GM23338 (cell line): ENCODE measurements at regions not wholly inside any gene's neighbourhood (a gene's known extent, or its start where the extent isn't known, plus 50 kb on each side); places are given as distances from the start of the nearest gene placed in this dataset.
A peak's percentile ranks its signal among the peaks of the same experiment; 100 is the strongest.

Experiments
- ATAC-seq: fragments of 200-7000 bp; cut with Tn5 transposase; 3 replicates; pipeline ENCODE4 v1.9.1; 2020
- DNase-seq: peaks from one replicate; pipeline ENCODE4 v3.0.0-alpha.2; 2015; ENCODE audit warnings: low spot score
- H2AFZ ChIP-seq: fragments of 200-600 bp; sonication (generic); 2 replicates; pipeline ENCODE4 v1.8.0; 2016; ENCODE audit warnings: antibody characterized with exemption, mild to moderate bottlenecking, moderate library complexity
- H3F3A ChIP-seq: fragments of 200-600 bp; sonication (generic); replicated peaks from 2 replicates; pipeline ENCODE4 v1.8.0; 2017; ENCODE audit warnings: antibody characterized with exemption, mixed run types, low read depth
- H3K27ac ChIP-seq: fragments of 200-600 bp; sonication (generic); 2 replicates; pipeline ENCODE4 v1.6.1; 2016; ENCODE audit warnings: low read depth
- H3K27me3 ChIP-seq: fragments of 200-600 bp; sonication (generic); 2 replicates; pipeline ENCODE4 v1.8.0; 2016; ENCODE audit warnings: mild to moderate bottlenecking, mixed run types, moderate library complexity; ENCODE audit not compliant: insufficient read depth
- H3K36me3 ChIP-seq: fragments of 200-600 bp; sonication (generic); 2 replicates; pipeline ENCODE4 v1.8.0; 2016; ENCODE audit warnings: mild to moderate bottlenecking; ENCODE audit not compliant: insufficient read depth
- H3K4me1 ChIP-seq: fragments of 200-600 bp; sonication (generic); 2 replicates; pipeline ENCODE4 v1.8.0; 2016; ENCODE audit warnings: mild to moderate bottlenecking, moderate library complexity; ENCODE audit not compliant: insufficient read depth
- H3K4me2 ChIP-seq: fragments of 200-600 bp; sonication (generic); 2 replicates; pipeline ENCODE4 v1.7.1; 2017; ENCODE audit warnings: mixed run types
- H3K4me3 ChIP-seq: fragments of 200-600 bp; sonication (generic); 2 replicates; pipeline ENCODE4 v1.6.1; 2016; ENCODE audit warnings: mixed run types
- H3K79me2 ChIP-seq: fragments of 200-600 bp; sonication (generic); replicated peaks from 2 replicates; pipeline ENCODE4 v1.8.0; 2017; ENCODE audit warnings: mild to moderate bottlenecking; ENCODE audit not compliant: insufficient read depth
- H3K9me2 ChIP-seq: fragments of 200-600 bp; sonication (generic); 2 replicates; pipeline ENCODE4 v1.8.0; 2017; ENCODE audit not compliant: insufficient read depth
- H4K20me1 ChIP-seq: fragments of 200-600 bp; sonication (generic); replicated peaks from 2 replicates; pipeline ENCODE4 v1.8.0; 2017; ENCODE audit warnings: mild to moderate bottlenecking; ENCODE audit not compliant: insufficient read depth
- H3K27ac Mint-ChIP-seq: 2 replicates; pipeline ENCODE4 v1.8.0; 2020; ENCODE audit warnings: inconsistent platforms, mild to moderate bottlenecking, moderate library complexity, mixed read lengths
- H3K27me3 Mint-ChIP-seq: 3 replicates; pipeline ENCODE4 v1.8.0; 2022; ENCODE audit warnings: low read depth, mild to moderate bottlenecking, moderate library complexity, mixed read lengths, inconsistent platforms; ENCODE audit not compliant: insufficient read depth, poor library complexity
- H3K36me3 Mint-ChIP-seq: 3 replicates; pipeline ENCODE4 v1.8.0; 2021; ENCODE audit warnings: low read depth, mild to moderate bottlenecking, inconsistent platforms, moderate library complexity, mixed read lengths
- H3K4me1 Mint-ChIP-seq: 3 replicates; pipeline ENCODE4 v1.8.0; 2020; ENCODE audit warnings: mild to moderate bottlenecking, inconsistent platforms, mixed read lengths
- H3K4me3 Mint-ChIP-seq: 3 replicates; pipeline ENCODE4 v1.8.0; 2021; ENCODE audit warnings: moderate library complexity, mild to moderate bottlenecking, inconsistent platforms, mixed read lengths
- H3K9me3 Mint-ChIP-seq: 3 replicates; pipeline ENCODE4 v1.8.0; 2020; ENCODE audit warnings: moderate library complexity, mild to moderate bottlenecking, inconsistent platforms, mixed read lengths
- CREB1 ChIP-seq: fragments of 250-450 bp; sonication (Bioruptor Pico); IDR thresholded peaks from 2 replicates; pipeline ENCODE4 v1.5.0; 2020; ENCODE audit warnings: low read depth, mild to moderate bottlenecking, moderate library complexity
- EZH2phosphoT487 ChIP-seq: fragments of 200-600 bp; sonication (generic); IDR thresholded peaks from one replicate; pipeline ENCODE4 v1.8.1; 2018; ENCODE audit warnings: antibody characterized with exemption; ENCODE audit not compliant: unreplicated experiment
- JUNB ChIP-seq: IDR thresholded peaks from one replicate; pipeline ENCODE4 v1.6.1; 2016; ENCODE audit warnings: antibody characterized with exemption; ENCODE audit not compliant: unreplicated experiment
- NANOG ChIP-seq: IDR thresholded peaks from 2 replicates; pipeline ENCODE4 v1.6.1; 2016; ENCODE audit warnings: antibody characterized with exemption, borderline replicate concordance
- POLR2AphosphoS5 ChIP-seq: IDR thresholded peaks from 2 replicates; pipeline ENCODE4 v1.6.1; 2016; ENCODE audit warnings: antibody characterized with exemption, low read depth
- STAT1 ChIP-seq: IDR thresholded peaks from one replicate; pipeline ENCODE4 v1.6.1; 2016; ENCODE audit warnings: antibody characterized with exemption; ENCODE audit not compliant: unreplicated experiment
- ZNF114 ChIP-seq: fragments of 250-450 bp; sonication (Bioruptor Pico); IDR thresholded peaks from 2 replicates; pipeline ENCODE4 v1.5.0; 2020; ENCODE audit warnings: mild to moderate bottlenecking, moderate library complexity
- ZNF331 ChIP-seq: fragments of 250-450 bp; sonication (Bioruptor Pico); IDR thresholded peaks from 2 replicates; pipeline ENCODE4 v1.5.0; 2020; ENCODE audit warnings: low read depth, mild to moderate bottlenecking, moderate library complexity
- TF ChIP-seq, protein P1 (sequence below): IDR thresholded peaks from one replicate; pipeline ENCODE4 v1.6.1; 2018; ENCODE audit warnings: antibody characterized with exemption; ENCODE audit not compliant: unreplicated experiment
- TF ChIP-seq, protein P2 (sequence below): IDR thresholded peaks from 2 replicates; pipeline ENCODE4 v1.6.1; 2016; ENCODE audit warnings: antibody characterized with exemption
- TF ChIP-seq, protein P3 (sequence below), 2 experiments: fragments of 200-600 bp in 1 of 2; sonication (generic) in 1 of 2; conservative IDR thresholded peaks; 2 replicates each; pipeline versions ENCODE4 v1.5.1 to v1.6.1; 2016 to 2017; ENCODE audit warnings: antibody characterized with exemption in 2 of 2, low read depth in 2 of 2, mild to moderate bottlenecking in 2 of 2, moderate library complexity in 1 of 2

DNA sequence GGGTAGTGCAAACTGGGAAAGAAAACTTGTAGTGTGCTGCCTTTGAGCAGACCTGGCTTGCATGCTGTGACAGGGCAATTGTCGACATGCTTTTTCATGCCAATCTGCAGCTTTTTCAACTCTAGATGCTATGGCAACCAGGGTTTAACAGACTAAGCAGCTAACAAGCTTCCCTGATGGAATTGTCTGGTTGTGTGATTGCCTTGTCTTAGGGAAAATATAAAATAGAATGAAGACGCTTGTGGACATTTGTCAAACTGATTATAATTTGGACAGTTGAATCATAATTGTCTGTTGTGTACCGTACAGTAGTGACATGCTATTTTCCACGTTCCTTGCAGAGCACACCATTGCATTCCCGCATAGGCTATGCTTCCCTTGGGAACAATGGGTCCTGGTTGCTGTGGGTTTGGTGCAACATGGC is 113.0 kb downstream of the FOXG1 start:
- TF ChIP-seq, protein P1, sequence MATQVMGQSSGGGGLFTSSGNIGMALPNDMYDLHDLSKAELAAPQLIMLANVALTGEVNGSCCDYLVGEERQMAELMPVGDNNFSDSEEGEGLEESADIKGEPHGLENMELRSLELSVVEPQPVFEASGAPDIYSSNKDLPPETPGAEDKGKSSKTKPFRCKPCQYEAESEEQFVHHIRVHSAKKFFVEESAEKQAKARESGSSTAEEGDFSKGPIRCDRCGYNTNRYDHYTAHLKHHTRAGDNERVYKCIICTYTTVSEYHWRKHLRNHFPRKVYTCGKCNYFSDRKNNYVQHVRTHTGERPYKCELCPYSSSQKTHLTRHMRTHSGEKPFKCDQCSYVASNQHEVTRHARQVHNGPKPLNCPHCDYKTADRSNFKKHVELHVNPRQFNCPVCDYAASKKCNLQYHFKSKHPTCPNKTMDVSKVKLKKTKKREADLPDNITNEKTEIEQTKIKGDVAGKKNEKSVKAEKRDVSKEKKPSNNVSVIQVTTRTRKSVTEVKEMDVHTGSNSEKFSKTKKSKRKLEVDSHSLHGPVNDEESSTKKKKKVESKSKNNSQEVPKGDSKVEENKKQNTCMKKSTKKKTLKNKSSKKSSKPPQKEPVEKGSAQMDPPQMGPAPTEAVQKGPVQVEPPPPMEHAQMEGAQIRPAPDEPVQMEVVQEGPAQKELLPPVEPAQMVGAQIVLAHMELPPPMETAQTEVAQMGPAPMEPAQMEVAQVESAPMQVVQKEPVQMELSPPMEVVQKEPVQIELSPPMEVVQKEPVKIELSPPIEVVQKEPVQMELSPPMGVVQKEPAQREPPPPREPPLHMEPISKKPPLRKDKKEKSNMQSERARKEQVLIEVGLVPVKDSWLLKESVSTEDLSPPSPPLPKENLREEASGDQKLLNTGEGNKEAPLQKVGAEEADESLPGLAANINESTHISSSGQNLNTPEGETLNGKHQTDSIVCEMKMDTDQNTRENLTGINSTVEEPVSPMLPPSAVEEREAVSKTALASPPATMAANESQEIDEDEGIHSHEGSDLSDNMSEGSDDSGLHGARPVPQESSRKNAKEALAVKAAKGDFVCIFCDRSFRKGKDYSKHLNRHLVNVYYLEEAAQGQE: no peak
- TF ChIP-seq ZNF114 (CRISPR knock-in tag) (no peak), NANOG (no peak), ZNF331 (CRISPR knock-in tag) (no peak)
- Mint-ChIP-seq H3K27ac (no peak overlapping the region), H3K27me3 (no peaks in the 10 kb centered on the region), H3K36me3 (no peaks in the 10 kb centered on the region), H3K4me3 (no peak overlapping the region), H3K4me1 (peaks cover 18% of the 10 kb centered on the region; the same call in 2 of the 3 replicates), H3K9me3 (no peaks in the 10 kb centered on the region)
- Histone ChIP-seq H3K4me3 (no peak overlapping the region), H3K36me3 (no peaks in the 10 kb centered on the region), H3K9me2 (no peaks in the 10 kb centered on the region), H3K79me2 (no peaks in the 10 kb centered on the region), H3K4me2 (no peak overlapping the region), H3K27ac (no peak overlapping the region), H3F3A (no peaks in the 10 kb centered on the region), H3K27me3 (no peaks in the 10 kb centered on the region), H2AFZ (no peak overlapping the region), H4K20me1 (no peaks in the 10 kb centered on the region), H3K4me1 (no peaks in the 10 kb centered on the region)
- DNase-seq: peak; percentile 19
- ATAC-seq: peak; percentile 48; the same call in 2 of the 3 replicates

DNA sequence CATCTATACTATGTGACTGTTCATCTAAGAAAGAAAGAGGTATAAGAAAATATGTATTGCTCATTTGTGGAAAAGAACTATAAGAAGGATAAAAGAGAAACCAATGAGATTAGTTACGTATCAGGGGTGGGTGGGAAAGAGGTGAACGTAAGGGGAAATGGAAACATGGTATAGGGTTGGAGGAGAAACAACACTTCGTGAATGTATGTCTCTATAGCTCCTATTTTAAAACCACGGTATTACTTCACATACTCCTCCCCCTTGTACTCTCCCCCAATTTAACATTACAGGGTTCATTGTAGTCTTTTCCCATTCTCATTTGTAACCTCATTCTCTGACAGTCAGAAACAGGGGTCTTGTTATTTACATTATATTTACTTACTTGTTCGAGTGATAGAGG is 120.4 kb downstream of the FOXG1 start:
- Mint-ChIP-seq H3K27me3 (no peaks in the 10 kb centered on the region), H3K36me3 (no peaks in the 10 kb centered on the region), H3K4me1 (no peaks in the 10 kb centered on the region), H3K27ac (no peak overlapping the region), H3K4me3 (no peak overlapping the region), H3K9me3 (no peaks in the 10 kb centered on the region)
- no peaks in the 10 kb centered on the region for H3K27me3 ChIP-seq
- no peak overlapping the region for H3K27ac ChIP-seq
- H3K4me1 ChIP-seq: no peaks in the 10 kb centered on the region
- no peak for ATAC-seq
- no peak overlapping the region for H3K4me3 ChIP-seq
- H3K36me3 ChIP-seq: no peaks in the 10 kb centered on the region
- no peaks in the 10 kb centered on the region for H3K79me2 ChIP-seq
- no peaks in the 10 kb centered on the region for H4K20me1 ChIP-seq
- DNase-seq: no peak
- no peaks in the 10 kb centered on the region for H3K9me2 ChIP-seq
- H3K4me2 ChIP-seq: no peak overlapping the region
- H2AFZ ChIP-seq: no peak overlapping the region
- H3F3A ChIP-seq: no peaks in the 10 kb centered on the region
- TF ChIP-seq NANOG: no peak
- TF ChIP-seq ZNF331 (CRISPR knock-in tag): no peak
- TF ChIP-seq, protein P1: no peak
- TF ChIP-seq CREB1 (CRISPR knock-in tag): no peak
- TF ChIP-seq, protein P2, sequence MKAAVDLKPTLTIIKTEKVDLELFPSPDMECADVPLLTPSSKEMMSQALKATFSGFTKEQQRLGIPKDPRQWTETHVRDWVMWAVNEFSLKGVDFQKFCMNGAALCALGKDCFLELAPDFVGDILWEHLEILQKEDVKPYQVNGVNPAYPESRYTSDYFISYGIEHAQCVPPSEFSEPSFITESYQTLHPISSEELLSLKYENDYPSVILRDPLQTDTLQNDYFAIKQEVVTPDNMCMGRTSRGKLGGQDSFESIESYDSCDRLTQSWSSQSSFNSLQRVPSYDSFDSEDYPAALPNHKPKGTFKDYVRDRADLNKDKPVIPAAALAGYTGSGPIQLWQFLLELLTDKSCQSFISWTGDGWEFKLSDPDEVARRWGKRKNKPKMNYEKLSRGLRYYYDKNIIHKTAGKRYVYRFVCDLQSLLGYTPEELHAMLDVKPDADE: no peak
- no peak for TF ChIP-seq STAT1
- TF ChIP-seq EZH2phosphoT487: no peak
- TF ChIP-seq ZNF114 (CRISPR knock-in tag): no peak
- TF ChIP-seq, protein P3, sequence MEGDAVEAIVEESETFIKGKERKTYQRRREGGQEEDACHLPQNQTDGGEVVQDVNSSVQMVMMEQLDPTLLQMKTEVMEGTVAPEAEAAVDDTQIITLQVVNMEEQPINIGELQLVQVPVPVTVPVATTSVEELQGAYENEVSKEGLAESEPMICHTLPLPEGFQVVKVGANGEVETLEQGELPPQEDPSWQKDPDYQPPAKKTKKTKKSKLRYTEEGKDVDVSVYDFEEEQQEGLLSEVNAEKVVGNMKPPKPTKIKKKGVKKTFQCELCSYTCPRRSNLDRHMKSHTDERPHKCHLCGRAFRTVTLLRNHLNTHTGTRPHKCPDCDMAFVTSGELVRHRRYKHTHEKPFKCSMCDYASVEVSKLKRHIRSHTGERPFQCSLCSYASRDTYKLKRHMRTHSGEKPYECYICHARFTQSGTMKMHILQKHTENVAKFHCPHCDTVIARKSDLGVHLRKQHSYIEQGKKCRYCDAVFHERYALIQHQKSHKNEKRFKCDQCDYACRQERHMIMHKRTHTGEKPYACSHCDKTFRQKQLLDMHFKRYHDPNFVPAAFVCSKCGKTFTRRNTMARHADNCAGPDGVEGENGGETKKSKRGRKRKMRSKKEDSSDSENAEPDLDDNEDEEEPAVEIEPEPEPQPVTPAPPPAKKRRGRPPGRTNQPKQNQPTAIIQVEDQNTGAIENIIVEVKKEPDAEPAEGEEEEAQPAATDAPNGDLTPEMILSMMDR (conservative IDR thresholded peaks at IDR 0.05; ENCODE audit: low read depth in 2 of 2): no peak
- TF ChIP-seq JUNB: no peak
- TF ChIP-seq POLR2AphosphoS5: no peak
